GDM1 (cell line): ENCODE measurements at regions not wholly inside any gene's neighbourhood (a gene's known extent, or its start where the extent isn't known, plus 50 kb on each side); places are given as distances from the start of the nearest gene placed in this dataset.

Experiments used
- DNase-seq: peaks from one replicate; lab custom pipeline; 2025; lab: John Stamatoyannopoulos, UW

DNA sequence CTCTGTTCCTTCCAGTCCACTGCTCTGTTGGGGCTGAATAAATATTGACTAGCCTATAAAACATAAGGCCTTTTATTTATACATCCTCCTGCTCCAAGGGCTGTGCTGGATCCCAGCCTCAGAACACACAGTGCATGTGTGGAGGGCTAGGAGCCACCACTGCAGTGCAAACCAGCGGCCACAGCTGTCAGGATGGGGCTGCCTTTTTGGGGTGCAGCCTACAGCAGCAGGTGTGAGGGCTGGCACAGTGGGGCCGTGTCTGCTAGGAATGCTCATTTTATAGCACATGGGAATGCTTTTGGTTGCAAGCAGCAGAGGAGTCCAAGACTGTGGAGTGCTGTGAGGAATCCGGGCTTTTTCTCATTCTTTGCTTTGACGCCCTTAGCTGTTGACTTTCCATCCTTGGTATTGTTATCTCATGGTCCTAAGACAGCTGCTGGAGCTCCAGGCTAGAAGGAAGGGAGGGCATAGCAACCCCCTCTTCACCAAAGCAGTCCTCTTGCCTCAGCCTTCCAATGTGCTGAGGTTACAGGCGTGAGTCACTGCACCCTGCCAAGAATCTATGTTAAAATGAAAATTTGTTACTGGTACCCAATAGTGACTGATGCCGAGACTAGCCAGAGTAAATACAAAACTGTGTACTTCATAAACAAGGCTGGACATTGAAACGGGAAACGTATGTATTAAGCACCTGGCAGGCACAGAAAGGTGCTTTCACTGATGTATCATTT, 334.3 kb upstream of the GATB start:
- no peak for DNase-seq

DNA sequence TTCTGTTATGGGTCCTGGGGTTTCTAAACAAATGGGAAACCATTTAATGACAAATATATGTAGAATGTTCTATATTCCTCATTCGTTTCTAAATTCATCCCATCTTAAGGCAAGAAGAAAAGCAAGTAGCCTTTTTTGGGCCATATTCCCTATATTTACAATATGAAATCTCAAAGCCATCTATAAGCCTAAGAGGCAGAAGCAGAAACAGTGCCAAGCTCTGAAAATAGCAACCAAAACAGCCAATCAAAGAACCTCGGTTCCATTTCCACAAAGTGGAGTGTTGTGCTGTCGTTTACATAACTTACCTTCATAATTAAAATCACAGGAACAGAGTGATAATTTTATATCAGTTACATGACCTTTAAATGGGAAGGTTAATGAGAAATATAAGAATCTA, 330.6 kb upstream of the GATB start:
- no peak for DNase-seq

DNA sequence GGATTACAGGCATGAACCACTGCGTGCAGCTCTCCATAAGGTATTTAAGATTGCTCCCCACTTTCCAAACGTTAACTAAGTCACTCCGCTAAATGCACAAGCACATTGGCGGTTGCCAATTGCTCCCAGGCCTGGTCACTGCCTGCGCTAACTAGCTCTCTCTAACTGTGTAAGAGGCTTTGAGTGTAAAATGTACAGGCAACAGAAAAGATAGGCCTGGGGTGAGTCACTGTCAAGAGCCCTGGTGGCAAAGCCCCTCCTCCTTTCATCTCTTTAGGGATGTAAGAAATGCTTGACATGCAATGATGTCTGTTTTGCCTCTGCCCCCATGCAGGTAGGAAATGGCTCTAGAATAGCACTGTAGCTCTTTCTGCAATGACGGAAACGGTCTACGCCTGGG, 329.7 kb upstream of the GATB start:
- no peak for DNase-seq

DNA sequence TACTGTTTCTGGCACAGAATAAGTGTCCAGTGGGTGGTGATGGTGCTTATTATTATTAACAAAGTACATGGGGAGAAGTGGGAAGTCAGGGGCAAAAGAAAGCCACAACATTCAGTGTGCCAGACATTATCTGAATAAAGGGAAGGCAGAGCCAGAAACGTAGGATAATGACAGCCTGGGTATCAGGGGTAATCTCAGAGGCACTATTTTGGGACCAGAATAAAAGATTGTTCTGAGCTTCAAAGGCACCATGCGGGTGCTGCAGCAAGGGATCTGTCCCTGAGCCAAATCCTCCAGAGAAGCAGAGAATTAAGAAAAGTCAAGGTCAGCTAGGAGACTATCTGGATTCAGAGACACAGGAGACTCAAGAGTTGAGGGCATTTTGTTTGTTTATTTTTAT, 328.8 kb upstream of the GATB start:
- DNase-seq: no peak

DNA sequence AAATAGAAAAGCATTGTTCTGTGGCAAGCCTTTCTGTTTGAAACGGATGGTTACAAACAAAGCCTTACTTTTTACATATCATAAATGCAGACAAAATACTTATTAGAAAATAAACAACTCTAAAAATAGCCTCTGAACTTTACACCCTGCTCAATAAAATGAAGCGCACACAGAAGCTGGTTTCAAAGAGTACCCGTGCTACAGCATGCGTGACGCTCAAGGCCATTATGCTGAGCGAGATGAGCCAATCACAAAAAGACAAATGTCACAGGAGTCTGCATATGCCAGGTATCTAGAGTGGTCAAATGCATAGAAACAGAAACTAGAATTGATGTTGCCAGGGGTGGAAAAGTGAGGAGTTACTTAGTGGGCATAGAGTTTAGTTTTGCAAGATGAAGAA, 326.5 kb upstream of the GATB start:
- DNase-seq: no peak

DNA sequence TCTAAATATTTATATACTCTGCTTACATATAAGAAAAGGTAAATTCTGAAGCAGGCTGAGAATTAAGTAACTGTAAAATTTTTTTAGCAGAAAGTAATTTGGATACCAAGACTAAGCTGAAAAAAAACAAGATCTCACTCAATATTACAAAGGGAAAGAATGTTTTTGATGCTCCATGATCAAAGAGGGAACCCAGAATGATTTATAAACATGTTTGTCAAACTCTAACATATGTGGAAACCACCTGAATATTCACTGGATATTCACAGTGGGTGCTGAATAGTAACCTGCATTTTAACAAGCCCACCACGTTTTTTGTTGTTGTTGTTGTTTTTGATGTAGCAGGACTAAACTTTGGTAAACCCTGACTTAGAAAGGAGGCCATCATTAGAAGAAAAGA, 324.9 kb upstream of the GATB start:
- no peak for DNase-seq

DNA sequence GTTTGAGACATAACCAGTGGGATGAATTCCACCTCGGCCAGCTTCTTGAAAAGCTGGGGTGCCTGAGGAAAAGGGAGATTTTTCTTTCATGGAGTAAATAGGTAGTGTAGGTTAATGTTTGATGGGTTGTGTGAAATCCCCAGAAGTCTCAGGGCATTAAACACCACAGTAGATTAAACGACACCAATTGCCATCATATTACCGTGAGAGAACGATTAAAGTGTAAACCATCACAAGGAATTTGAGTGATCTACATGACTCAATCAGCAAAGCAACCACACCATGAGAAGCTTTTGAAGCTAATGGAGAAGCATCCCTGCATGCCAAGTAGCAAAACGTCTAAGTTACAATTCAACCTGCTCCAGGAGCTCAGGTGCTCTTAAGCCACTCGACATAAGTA, 322.5 kb upstream of the GATB start:
- no peak for DNase-seq

DNA sequence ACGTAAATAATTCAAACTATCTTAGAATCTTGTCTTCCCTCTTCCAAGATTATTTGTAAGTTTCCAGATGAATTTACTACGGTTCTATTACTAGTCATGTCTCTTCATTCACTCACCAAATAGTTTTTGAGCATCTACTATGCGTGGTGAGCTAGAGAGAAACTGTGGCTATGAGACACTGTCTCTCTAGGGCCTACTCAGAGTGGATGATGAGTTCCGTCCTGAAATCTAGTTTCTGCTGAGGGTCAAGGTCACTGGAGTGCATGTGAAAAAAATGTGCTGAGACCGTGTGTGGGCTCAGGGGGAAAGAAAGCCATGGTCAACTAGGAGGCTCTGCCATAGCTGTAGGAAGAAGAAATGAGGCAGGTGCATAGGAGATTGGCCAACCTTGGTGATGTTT, 320.2 kb upstream of the GATB start:
- no peak for DNase-seq

DNA sequence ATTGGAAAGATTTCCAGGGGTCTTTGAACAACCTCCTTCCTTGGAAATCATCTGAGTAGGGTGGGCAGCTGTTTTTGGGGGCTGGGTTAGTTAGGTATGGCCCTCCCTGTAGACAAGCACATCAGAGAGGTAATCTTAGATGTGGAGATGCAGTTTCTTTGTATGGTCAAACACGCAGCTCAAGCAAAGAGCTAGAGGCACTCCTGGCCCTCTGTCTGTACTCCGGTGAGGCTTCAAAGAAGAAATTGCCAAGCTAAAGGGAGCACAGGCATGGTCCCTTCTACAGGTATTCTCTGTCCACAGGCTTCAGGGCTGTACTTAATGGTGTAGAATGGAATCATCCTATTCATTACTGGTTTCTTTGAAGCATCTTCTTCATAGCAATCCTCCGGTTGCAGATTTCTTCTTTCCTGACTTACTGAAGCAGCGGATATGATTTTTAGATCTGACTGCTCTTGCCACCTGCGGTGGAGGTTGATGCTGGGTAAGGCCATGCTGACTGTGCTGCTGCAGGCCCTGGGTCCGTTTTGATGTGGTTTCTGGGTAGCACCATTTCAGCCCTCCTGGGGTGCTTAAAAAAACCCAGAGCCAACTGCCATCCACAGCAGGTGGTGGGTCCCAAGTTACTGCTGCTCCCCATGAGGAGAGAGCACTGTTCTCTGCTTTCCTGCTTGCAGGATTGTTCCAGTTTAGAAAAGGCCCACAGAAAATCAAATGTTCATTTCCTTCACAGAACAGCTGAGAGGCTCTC, 318.9 kb upstream of the GATB start:
- DNase-seq: no peak

DNA sequence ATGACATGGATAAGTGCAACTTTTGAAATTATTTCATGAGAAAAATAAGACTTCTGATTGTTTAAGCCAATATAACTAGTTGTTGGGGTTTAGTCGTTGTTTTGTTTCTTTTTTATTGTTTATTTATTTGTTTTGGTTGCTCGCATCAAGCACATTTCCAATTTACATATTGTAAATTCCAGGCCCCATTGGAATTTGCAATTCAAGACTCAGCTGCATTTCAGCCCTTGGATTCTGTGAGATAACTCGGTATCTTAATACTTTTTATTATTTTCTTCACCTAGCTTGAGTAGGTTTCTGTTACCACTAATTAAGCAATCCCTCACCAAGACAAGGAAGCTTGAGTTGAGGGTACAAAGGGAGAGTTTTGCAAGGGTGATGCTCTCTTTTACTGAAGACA, 318.3 kb upstream of the GATB start:
- DNase-seq: no peak

DNA sequence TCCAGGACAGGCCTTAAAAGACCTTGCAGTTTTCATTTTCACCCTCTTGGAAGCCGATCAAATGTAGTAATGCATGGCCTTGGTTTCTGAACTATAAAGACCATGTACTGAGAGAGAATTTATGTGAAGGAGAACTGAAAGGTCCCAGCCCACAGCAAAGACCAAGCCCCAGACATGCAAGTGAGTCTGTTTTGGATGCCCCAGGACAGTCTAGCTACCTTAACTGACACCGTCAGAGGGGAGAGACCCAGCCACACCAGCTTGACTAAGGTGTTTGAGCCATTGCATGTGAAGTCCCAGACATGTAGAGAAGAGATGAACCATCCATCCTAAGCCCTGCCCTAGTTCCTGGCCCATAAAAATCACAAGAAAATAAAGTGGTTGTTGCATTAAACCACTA, 316.8 kb upstream of the GATB start:
- no peak for DNase-seq

DNA sequence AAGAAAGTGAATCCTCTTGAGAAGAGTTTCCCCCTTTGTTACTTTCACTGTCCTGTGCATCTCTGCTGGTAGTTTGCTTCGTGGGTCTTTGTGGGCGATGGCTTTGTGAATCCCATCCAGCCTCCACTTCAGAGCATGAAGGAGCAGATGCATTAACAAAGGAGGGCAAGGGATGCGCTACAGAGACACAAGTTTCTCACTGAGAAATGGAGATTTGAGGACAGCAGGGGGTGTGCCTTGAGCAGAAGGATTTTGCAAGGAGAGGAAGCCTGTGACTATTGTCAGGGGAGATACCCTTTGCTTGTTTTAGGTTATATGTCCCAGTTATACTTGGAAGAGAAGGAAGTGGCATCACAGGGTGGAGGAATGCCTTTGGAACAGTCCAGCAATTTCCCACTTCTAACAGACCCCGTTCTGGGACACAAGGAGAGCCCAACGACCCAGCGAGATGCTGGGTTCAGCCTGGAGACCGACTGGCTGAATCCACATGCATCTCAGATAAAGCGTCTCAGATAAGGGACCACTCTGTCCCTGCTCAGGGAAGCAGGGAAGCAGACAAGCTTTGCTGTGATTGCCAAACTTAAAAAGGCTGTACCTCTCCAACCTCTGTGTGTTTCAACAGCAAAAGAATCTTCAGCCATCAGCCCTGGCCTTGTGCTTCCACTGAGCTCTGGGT, 314.6 kb upstream of the GATB start:
- DNase-seq: no peak

DNA sequence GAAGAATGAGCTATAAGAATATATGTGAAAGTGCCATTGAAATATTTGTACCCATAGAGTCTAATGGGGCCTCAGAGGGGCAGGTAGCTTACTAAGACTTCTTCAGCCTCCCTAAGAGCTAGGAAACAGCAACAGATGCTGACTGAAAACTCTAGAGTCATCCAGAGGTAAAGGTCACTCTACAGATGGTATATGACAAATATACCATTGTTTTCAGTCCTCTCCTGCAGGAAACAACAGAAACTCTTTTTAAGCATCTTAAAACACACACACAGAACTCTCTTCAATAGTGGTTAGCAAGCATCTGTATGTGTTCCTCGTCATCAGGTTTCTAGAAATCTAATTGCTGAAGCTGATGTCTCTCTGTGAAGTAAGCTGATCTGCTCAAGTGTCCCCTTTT, 313.8 kb upstream of the GATB start:
- no peak for DNase-seq

DNA sequence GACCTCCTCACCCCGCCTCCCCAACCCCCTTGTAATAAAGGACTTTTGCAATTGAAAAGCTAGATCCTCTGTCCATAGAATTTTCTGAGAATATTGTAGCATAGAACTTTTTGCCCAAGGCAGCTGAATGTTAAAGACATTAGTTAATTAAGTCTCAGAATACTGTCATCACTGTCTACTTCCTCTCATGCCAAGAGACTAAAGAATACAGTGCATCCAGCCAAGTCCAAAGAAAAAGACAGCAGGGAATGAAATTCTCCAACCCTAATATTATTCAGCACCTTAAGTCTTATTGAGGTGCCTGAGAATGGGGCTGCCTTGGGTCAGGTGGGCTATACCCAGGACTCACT, 313.3 kb upstream of the GATB start:
- no peak for DNase-seq

DNA sequence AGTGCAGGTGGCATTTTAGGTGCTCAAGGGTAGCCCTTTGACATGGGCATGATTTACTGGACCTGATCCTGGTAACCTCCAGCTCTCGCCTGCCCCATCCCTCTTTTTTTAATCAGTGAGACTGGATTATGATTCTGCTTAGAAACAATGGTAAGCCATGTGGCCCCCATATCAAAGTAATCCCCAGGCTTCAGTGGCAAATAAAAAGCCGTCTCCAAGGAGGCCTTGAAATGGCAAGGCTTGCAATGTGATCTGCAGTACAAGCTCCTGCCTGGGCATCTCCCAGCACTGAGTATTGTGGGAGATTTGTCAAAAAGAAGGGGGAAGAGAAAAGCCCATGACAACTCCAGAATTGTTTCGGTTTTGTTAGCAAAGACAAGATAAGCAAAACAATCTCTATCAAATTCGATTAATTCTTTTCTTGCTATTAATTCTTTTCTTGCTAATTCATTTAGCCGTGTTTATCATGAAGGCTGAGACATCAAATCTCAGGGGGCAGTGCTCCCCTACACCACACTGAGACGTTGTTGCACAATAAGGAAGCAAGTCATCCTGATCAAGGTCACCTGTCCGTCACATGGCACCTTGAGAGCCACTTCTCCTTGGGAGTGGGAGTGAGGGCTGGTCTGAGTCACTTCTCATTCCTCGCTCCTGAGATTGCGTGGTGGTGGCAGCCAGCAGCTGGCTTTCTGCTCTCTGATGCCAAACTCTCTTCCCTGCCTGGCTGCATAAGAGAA, 312.7 kb upstream of the GATB start:
- DNase-seq: no peak

DNA sequence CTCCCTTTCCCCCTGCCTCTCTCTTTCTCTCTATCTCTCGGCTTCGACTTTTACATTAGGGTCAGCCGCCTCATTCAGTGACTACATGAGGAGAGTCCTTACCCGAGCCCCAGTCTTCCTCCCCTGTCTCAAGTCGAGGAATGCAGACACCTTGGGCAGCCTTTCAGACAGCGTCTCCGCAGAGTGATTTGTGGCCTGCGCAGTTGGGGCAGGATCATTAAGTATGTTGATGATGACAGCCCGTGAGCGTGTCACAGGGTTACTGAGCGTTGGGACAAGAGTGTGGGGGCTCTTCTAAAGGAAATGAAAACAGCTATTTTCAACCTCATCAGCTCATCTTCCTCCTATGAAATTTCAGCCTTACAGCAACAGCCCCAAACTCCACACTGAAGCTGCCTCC, 312.1 kb upstream of the GATB start:
- no peak for DNase-seq

DNA sequence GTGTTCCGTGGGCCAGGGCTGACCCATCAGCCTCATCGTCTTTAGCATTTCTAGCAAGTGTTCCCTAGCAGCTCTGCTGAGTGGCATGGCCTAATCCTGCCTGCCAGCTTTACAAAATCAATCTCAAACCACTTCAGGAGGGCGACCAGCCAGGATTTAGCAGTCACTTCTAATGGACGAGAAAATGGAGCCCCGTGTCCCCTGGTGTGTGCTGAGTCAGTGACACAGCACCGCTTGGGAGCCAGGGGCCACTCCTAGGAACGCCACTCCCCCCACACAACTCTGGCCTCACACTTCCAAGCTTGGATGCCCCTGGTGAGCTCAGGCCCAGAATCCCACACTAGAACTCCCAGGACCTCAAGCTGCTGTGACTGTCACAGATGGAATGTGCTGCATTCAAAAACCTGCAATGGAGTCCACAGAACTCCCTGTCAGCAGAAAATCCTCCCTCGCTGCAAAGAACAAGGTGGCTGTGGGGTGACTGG, 311.2 kb upstream of the GATB start:
- no peak for DNase-seq

DNA sequence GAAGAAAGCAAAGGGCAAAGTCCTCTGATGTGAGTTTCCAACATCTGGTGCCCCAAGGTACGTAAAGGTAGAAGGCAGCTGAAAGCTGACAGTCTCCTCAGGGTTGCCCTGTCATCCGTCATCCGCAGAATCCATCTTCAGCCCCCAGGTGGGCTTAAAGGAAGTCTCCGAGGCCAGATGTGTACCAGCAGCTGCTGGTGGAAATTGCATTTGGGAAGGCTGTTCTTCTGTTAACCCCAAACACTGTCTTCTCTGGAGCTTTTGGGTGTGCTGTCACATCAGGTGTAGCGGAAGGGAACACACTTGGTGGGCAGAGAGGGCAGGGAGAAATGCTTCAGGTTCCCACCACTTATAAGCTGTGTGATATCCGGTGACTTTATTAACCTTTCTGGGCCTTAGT, 310.0 kb upstream of the GATB start:
- DNase-seq: no peak

DNA sequence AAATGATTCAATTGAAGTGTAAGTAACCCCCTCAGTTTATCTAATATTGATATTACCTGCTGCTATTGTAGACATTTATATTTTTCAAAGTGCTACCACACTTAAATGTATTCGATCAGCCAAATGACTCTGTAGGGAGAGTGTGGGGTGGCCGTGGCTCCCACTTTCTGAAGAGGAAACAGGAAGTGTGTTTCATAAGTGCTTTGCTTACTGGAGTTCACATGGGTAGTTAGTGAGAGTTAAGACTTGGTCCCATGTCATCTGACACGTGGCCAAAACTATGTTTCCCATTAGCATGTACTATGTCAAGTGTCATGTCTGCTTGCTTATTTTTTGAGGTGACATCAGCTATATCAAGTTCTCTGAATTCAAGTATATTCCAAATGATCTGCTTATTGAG, 308.1 kb upstream of the GATB start:
- DNase-seq: no peak

DNA sequence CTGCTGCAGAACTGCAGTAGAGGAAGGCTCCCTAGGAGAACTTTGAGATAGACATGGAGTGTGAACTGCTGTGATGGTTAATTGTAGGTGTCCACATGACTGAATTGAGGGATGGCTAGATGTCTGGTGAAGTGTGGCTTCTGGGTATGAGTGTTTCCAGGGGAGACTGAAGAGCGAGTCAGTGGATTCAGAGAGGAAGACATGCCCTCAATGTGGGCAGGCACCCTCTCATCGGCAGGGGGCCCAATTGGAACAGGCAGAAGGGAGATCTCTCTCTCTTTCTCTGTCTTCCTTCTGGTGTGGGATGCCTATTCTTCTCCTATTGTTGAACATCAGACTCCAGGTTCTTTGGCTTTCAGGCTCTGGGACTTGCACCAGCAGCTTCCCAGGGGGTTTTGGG, 304.7 kb upstream of the GATB start:
- DNase-seq: no peak

DNA sequence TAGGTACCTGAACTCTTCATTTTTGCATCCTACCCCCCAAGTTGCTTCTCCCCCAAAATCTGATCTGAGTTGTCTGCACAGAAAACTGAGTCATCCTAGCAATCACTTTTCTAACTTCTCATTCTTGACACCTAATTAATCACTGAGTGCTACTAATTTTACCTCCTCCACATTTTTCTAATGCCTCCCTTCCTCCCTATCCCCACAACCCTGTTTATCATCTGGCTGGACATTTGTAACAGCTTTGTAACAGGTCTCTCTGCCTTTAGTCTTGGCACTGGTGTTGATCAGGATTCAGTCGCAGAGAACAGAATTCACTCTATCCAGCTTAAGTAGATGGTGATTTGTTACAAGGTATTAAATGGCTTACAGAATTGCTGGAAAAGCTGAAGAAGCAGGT, 303.9 kb upstream of the GATB start:
- DNase-seq: no peak

DNA sequence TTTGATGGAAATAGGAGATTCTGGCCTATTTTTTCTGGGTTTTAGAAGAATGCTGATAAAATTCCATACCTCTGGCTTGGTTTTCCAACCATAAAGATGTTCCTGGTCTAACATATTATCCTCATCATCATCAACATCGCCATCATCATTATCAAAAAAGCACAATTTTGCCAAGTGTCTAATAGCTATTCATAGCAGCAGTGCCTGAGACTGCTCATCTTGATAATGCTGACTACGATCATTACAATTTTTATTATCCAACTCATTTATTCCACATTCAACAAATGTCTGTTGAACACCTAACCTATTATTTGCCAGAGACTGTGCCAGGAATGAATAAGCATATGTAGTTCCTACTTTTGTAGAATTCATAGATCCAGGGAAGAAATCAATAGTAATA, 303.5 kb upstream of the GATB start:
- no peak for DNase-seq
